Gastroesophageal sphincter (tissue), 3 donors: ENCODE measurements at regions not wholly inside any gene's neighbourhood (a gene's known extent, or its start where the extent isn't known, plus 50 kb on each side); places are given as distances from the start of the nearest gene placed in this dataset.

Experiments used
- POLR2A ChIP-seq, 2 donors: fragments of 450-650 bp; IDR thresholded peaks; one replicate each; pipeline ENCODE4 v1.6.1; 2017; ENCODE audit warnings: antibody characterized with exemption in 2 of 2, mild to moderate bottlenecking in 2 of 2, moderate library complexity in 1 of 2
- POLR2AphosphoS5 ChIP-seq: sonication (generic); formaldehyde crosslinking; IDR thresholded peaks from one replicate; pipeline ENCODE4 v1.6.1; 2017; ENCODE audit warnings: antibody characterized with exemption
- TF ChIP-seq, protein P1 (sequence below), 4 experiments: fragments of 200-600 bp in 2 of 4; fragments of 450-650 bp in 2 of 4; sonication (generic) in 1 of 4; IDR thresholded peaks; one replicate each; pipeline ENCODE4 v1.5.1; 2017 to 2019; ENCODE audit warnings: antibody characterized with exemption in 4 of 4, mild to moderate bottlenecking in 2 of 4, moderate library complexity in 2 of 4

GRCh38 chr9:95735701-95736100 is 139.8 kb upstream of the ERCC6L2 start:
- TF ChIP-seq, protein P1, sequence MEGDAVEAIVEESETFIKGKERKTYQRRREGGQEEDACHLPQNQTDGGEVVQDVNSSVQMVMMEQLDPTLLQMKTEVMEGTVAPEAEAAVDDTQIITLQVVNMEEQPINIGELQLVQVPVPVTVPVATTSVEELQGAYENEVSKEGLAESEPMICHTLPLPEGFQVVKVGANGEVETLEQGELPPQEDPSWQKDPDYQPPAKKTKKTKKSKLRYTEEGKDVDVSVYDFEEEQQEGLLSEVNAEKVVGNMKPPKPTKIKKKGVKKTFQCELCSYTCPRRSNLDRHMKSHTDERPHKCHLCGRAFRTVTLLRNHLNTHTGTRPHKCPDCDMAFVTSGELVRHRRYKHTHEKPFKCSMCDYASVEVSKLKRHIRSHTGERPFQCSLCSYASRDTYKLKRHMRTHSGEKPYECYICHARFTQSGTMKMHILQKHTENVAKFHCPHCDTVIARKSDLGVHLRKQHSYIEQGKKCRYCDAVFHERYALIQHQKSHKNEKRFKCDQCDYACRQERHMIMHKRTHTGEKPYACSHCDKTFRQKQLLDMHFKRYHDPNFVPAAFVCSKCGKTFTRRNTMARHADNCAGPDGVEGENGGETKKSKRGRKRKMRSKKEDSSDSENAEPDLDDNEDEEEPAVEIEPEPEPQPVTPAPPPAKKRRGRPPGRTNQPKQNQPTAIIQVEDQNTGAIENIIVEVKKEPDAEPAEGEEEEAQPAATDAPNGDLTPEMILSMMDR (IDR thresholded peaks at IDR 0.05): no peak
- TF ChIP-seq POLR2A (IDR thresholded peaks at IDR 0.05) (no peak), POLR2AphosphoS5 (no peak)
